Activated T-cell treated with anti-CD3 and anti-CD28 coated beads, Interleukin-2, amount 50 U/mL, for 4 hours (primary cell): ENCODE measurements at regions not wholly inside any gene's neighbourhood (a gene's known extent, or its start where the extent isn't known, plus 50 kb on each side); places are given as distances from the start of the nearest gene placed in this dataset.
"Not testable (repeated sequence)": the region's sequence is repeated elsewhere in the genome, so short reads cannot be mapped to it uniquely, and the experiment has no call there.

Source experiments
- ATAC-seq, 2 donors: fragments of 200-7000 bp; cut with Tn5 transposase; one replicate each; pipeline ENCODE4 v1.10.0; 2021
- DNase-seq: peaks from one replicate; pipeline ENCODE4 v3.0.0-alpha.2; 2020
- H3K27me3 Mint-ChIP-seq: one replicate; pipeline ENCODE4 v1.8.0; 2021; ENCODE audit warnings: low read depth, mixed read lengths
- H3K36me3 Mint-ChIP-seq: one replicate; pipeline ENCODE4 v1.8.0; 2022; ENCODE audit warnings: mixed read lengths; ENCODE audit not compliant: insufficient read depth
- H3K4me1 Mint-ChIP-seq: one replicate; pipeline ENCODE4 v1.8.0; 2021; ENCODE audit warnings: low read depth, mixed read lengths
- H3K4me3 Mint-ChIP-seq: one replicate; pipeline ENCODE4 v1.8.0; 2021; ENCODE audit warnings: mild to moderate bottlenecking, moderate library complexity, mixed read lengths
- H3K9me3 Mint-ChIP-seq: one replicate; pipeline ENCODE4 v1.8.0; 2021; ENCODE audit warnings: mixed read lengths

- ATAC-seq (no peak), DNase-seq (no peak)
- no peaks in the 10 kb centered on the region for H3K36me3 Mint-ChIP-seq
- no peaks in the 10 kb centered on the region for H3K9me3 Mint-ChIP-seq
- no peak overlapping the region for H3K4me3 Mint-ChIP-seq
- peaks cover 1% of the 10 kb centered on the region for H3K4me1 Mint-ChIP-seq
- H3K27me3 Mint-ChIP-seq = no peaks in the 10 kb centered on the region
Observed at GRCh38 chr9:108756746-108757490, 98.9 kb downstream of the ACTL7B start.

GRCh38 chr9:108755979-108756378 lies 99.8 kb downstream of the ACTL7B start:
- no peak overlapping the region for H3K4me3 Mint-ChIP-seq
- H3K27me3 Mint-ChIP-seq = no peaks in the 10 kb centered on the region
- ATAC-seq = no peak
- no peaks in the 10 kb centered on the region for H3K9me3 Mint-ChIP-seq
- DNase-seq = no peak
- no peaks in the 10 kb centered on the region for H3K4me1 Mint-ChIP-seq
- H3K36me3 Mint-ChIP-seq = no peaks in the 10 kb centered on the region

GRCh38 chr9:108751369-108751768 lies 104.4 kb downstream of the ACTL7B start:
- ATAC-seq (no peak), DNase-seq (no peak)
- Mint-ChIP-seq H3K36me3 (no peaks in the 10 kb centered on the region), H3K9me3 (no peaks in the 10 kb centered on the region), H3K4me1 (no peaks in the 10 kb centered on the region), H3K27me3 (no peaks in the 10 kb centered on the region), H3K4me3 (no peak overlapping the region)

GRCh38 chr9:108750661-108751215 lies 105.0 kb downstream of the ACTL7B start:
- ATAC-seq = no peak
- Mint-ChIP-seq H3K27me3 (no peaks in the 10 kb centered on the region), H3K4me1 (no peaks in the 10 kb centered on the region), H3K9me3 (no peaks in the 10 kb centered on the region), H3K4me3 (no peak overlapping the region), H3K36me3 (no peaks in the 10 kb centered on the region)
- DNase-seq = no peak

GRCh38 chr9:108748776-108749175 lies 107.0 kb downstream of the ACTL7B start:
- no peaks in the 10 kb centered on the region for H3K27me3 Mint-ChIP-seq
- ATAC-seq = no peak
- H3K4me3 Mint-ChIP-seq = no peak overlapping the region
- H3K4me1 Mint-ChIP-seq = no peaks in the 10 kb centered on the region
- DNase-seq = no peak
- no peaks in the 10 kb centered on the region for H3K36me3 Mint-ChIP-seq
- no peaks in the 10 kb centered on the region for H3K9me3 Mint-ChIP-seq

- Mint-ChIP-seq H3K4me1 (no peaks in the 10 kb centered on the region), H3K4me3 (no peak overlapping the region), H3K27me3 (no peaks in the 10 kb centered on the region), H3K9me3 (no peaks in the 10 kb centered on the region), H3K36me3 (no peaks in the 10 kb centered on the region)
- DNase-seq (no peak), ATAC-seq (no peak)
Observed at GRCh38 chr9:108746864-108747263, 108.9 kb downstream of the ACTL7B start.

GRCh38 chr9:108746001-108746400 lies 109.8 kb downstream of the ACTL7B start:
- Mint-ChIP-seq H3K9me3 (no peaks in the 10 kb centered on the region), H3K4me1 (no peaks in the 10 kb centered on the region), H3K27me3 (no peaks in the 10 kb centered on the region), H3K36me3 (no peaks in the 10 kb centered on the region), H3K4me3 (no peak overlapping the region)
- no peak for ATAC-seq
- DNase-seq = no peak

GRCh38 chr9:108744641-108745040 lies 111.1 kb downstream of the ACTL7B start:
- Mint-ChIP-seq H3K4me3 (no peak overlapping the region), H3K36me3 (no peaks in the 10 kb centered on the region), H3K27me3 (no peaks in the 10 kb centered on the region), H3K4me1 (no peaks in the 10 kb centered on the region), H3K9me3 (no peaks in the 10 kb centered on the region)
- ATAC-seq = no peak
- no peak for DNase-seq

- Mint-ChIP-seq H3K36me3 (no peaks in the 10 kb centered on the region), H3K4me1 (no peaks in the 10 kb centered on the region), H3K27me3 (no peaks in the 10 kb centered on the region), H3K9me3 (no peaks in the 10 kb centered on the region), H3K4me3 (no peak overlapping the region)
- no peak for DNase-seq
- no peak for ATAC-seq
Observed at GRCh38 chr9:108743901-108744371, 111.8 kb downstream of the ACTL7B start.

- no peak for ATAC-seq
- DNase-seq = no peak
Observed at GRCh38 chr9:108743416-108743815, 112.4 kb downstream of the ACTL7B start.

GRCh38 chr9:108742191-108742590 lies 113.6 kb downstream of the ACTL7B start:
- DNase-seq (no peak), ATAC-seq (no peak)
- peaks cover 2% of the 10 kb centered on the region for H3K9me3 Mint-ChIP-seq
- no peaks in the 10 kb centered on the region for H3K4me1 Mint-ChIP-seq
- no peak overlapping the region for H3K4me3 Mint-ChIP-seq
- H3K36me3 Mint-ChIP-seq = no peaks in the 10 kb centered on the region
- H3K27me3 Mint-ChIP-seq = no peaks in the 10 kb centered on the region

More at GRCh38 chr9:108743416-108743815, 112.4 kb downstream of the ACTL7B start:
- Mint-ChIP-seq H3K4me1 (no peaks in the 10 kb centered on the region), H3K4me3 (no peak overlapping the region), H3K36me3 (no peaks in the 10 kb centered on the region), H3K27me3 (no peaks in the 10 kb centered on the region), H3K9me3 (no peaks in the 10 kb centered on the region)

GRCh38 chr9:108731292-108731691 lies 124.5 kb downstream of the ACTL7B start:
- H3K4me1 Mint-ChIP-seq, H3K27me3 Mint-ChIP-seq, H3K4me3 Mint-ChIP-seq, ATAC-seq, H3K36me3 Mint-ChIP-seq, DNase-seq: not testable (repeated sequence)
- H3K9me3 Mint-ChIP-seq = peaks cover 11% of the 10 kb centered on the region

- no peaks in the 10 kb centered on the region for H3K4me1 Mint-ChIP-seq
- no peak for ATAC-seq
Observed at GRCh38 chr9:108727580-108728111, 128.1 kb downstream of the ACTL7B start.

GRCh38 chr9:108724652-108725051 lies 131.1 kb downstream of the ACTL7B start:
- Mint-ChIP-seq H3K36me3 (no peaks in the 10 kb centered on the region), H3K9me3 (no peaks in the 10 kb centered on the region), H3K27me3 (peaks cover 3% of the 10 kb centered on the region), H3K4me1 (no peaks in the 10 kb centered on the region), H3K4me3 (no peak overlapping the region)
- DNase-seq = no peak
- ATAC-seq = no peak

More at GRCh38 chr9:108727580-108728111, 128.1 kb downstream of the ACTL7B start:
- peaks cover 11% of the 10 kb centered on the region for H3K9me3 Mint-ChIP-seq
- H3K36me3 Mint-ChIP-seq = no peaks in the 10 kb centered on the region
- DNase-seq = no peak
- H3K27me3 Mint-ChIP-seq = peaks cover 3% of the 10 kb centered on the region
- H3K4me3 Mint-ChIP-seq = no peak overlapping the region

GRCh38 chr9:108724122-108724521 lies 131.7 kb downstream of the ACTL7B start:
- no peak for DNase-seq
- H3K27me3 Mint-ChIP-seq = peaks cover 3% of the 10 kb centered on the region
- no peaks in the 10 kb centered on the region for H3K9me3 Mint-ChIP-seq
- H3K4me3 Mint-ChIP-seq = no peak overlapping the region
- H3K36me3 Mint-ChIP-seq = no peaks in the 10 kb centered on the region
- no peak for ATAC-seq
- no peaks in the 10 kb centered on the region for H3K4me1 Mint-ChIP-seq
